Endothelial cell of umbilical vein (primary cell): ENCODE measurements at regions not wholly inside any gene's neighbourhood (a gene's known extent, or its start where the extent isn't known, plus 50 kb on each side); places are given as distances from the start of the nearest gene placed in this dataset.

ENCODE experiments used
- CTCF ChIP-seq, 2 donors: IDR thresholded peaks; 1 replicate in 1 of 2; 2 replicates in 1 of 2; pipeline ENCODE4 v1.5.1; 2011; ENCODE audit warnings: low read length in 2 of 2, mild to moderate bottlenecking in 2 of 2, moderate library complexity in 2 of 2, control low read depth in 1 of 2, inconsistent platforms in 1 of 2, low read depth in 1 of 2; ENCODE audit not compliant: insufficient read depth in 1 of 2; ENCODE audit errors: extremely low read depth in 1 of 2
- EZH2 ChIP-seq: IDR thresholded peaks from 2 replicates; pipeline ENCODE4 v1.6.1; 2012; ENCODE audit warnings: borderline replicate concordance, low read depth, mild to moderate bottlenecking, moderate library complexity, low read length, inconsistent platforms; ENCODE audit not compliant: severe bottlenecking
- POLR2A ChIP-seq: IDR thresholded peaks from 2 replicates; pipeline ENCODE4 v1.6.1; 2012; ENCODE audit warnings: low read depth, mild to moderate bottlenecking, control low read depth, low read length

GRCh38 chr3:106126846-106127235 lies 258.0 kb upstream of the CBLB start:
- TF ChIP-seq POLR2A: no peak
- no peak for TF ChIP-seq CTCF (IDR thresholded peaks at IDR 0.05; ENCODE audit: extremely low read depth in 1 of 2, insufficient read depth in 1 of 2, low read depth in 1 of 2, low read length in 2 of 2)
- TF ChIP-seq EZH2: no peak
